ENCODE measurements at regions not wholly inside any gene's neighbourhood (a gene's known extent, or its start where the extent isn't known, plus 50 kb on each side); places are given as distances from the start of the nearest gene placed in this dataset.

DNA sequence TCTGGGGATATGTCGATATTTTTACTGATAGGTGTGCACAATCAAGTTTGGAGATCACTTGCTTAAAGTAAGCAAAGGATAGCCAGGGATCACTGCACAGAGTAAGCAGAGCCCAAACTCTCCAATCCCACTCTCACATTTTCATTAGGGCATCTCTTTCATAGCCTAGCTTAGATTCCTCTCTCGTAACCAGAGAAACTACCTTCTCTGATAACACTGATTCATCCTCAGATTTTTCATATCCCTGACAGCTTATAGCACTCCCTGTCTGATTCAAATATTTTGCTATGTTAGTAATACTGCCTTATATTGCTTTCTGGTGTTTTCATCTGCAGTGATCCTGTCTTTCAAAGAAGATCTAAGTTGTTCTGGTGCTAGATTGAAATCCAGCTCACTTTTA lies 123.7 kb downstream of the CBLL2 start:
- no peak for DNase-seq

DNA sequence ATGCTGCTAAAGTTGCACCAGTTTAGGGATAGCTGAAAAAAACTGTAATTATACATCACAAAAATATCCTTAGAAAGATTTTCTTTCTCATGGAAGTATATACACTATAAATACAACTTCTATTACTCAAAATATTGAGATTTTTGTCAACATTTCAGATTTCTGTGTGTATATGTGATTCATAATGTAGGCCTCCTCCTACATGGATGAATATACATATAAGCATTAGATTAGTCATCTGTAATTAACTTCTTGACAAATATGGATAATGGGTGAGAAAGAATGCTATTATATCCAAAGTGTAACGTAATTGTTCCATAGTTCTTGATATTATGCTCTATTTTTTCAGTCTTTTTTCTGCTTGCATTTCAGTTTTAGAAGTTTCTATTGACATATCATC lies 124.9 kb downstream of the CBLL2 start:
- DNase-seq = no peak

DNA sequence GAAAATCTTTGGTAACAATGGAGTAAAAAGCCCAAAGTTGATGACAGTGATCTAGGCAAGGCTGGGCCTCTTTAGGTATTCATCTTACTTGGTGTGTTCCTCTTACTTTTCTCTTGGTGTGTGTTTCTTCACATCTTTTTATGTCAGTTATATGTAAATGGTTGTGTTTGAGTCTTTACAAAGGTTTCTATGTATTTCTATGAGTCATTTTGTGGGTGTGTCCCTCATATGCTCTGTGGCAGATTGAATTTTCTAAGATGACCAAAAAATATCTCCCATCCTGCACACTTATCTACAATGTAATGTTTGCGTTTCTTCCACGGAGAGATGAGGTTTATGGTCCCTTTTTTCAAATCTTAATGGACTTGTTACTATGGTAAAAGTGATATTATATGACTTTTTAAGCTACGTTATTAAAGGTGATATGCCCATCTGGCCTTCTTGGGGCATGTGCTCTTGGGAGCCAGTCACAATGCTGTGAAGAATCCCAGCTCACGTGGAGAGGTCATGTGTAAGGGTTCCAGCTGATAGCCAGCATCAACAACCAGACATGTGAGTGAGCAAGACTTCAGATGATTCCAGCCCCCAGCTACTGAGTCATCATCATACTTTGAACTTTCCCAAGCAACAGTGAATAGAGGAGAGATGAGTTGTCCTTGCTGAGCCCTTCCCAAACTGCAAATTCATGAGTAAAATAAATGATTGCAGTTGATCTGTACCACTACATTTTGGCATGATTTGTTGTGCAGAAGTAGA lies 126.9 kb downstream of the CBLL2 start:
- DNase-seq = no peak

DNA sequence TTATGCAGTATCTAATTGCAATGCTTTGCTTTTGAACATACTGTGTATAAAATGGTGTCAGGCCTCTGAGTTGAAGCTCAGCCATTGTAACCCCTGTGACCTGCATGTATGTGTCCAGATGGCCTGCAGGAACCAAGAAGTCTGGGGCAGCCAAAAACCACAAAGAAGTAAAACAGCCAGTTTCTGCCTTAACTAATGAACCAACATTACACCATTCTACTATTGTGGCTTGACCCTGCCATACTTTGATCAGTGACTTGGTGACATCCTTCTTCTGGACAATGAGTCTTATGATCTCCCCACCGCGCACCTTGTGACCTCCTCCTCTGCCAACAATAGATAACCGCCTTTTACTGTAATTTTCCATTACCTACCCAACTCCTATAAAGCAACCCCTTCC lies 131.6 kb downstream of the CBLL2 start:
- no peak for DNase-seq

DNA sequence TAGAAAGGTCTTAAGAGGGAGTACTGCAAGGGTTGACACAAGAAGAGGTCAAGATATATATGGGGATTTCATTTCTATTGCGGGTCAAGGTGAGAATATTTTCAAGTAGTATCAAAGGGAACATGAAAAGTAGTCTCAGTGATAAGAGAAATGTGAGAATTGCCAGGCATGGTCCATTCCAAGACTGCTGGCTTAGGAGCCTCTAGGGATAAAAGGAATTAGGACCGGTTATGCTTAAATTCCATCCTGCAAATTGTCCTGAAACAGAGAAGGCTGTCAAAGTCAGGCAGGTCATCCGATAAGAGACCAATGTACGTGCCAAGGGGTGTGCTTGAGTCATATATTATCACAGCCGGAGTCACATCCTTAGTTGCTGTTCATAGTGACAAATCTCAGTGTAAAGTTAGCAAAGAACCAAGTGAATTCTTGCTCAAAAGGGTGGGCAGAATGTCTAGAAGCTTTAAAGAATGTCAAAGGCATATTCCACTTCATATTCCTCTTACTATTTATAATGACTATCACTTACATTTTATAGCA lies 133.6 kb downstream of the CBLL2 start:
- no peak for DNase-seq

DNA sequence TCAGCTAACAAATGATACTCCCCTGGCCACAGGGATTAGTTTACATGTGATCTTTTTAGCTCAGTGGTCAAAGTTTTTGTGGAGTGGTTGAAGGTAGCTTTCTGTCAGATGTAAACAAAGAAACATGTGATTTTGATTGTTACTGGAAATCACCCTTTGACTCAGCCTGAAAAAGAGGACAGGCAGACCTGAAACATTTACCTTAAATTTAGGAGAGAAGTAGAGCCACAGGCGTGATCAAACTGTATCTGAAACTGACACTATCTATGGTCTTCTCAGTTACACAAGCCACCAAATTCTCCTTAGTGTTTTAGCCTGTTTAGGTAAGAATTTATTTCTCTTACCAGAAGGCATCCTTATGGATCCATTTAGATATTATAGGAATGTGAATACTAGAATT lies 136.7 kb downstream of the CBLL2 start:
- DNase-seq = no peak

DNA sequence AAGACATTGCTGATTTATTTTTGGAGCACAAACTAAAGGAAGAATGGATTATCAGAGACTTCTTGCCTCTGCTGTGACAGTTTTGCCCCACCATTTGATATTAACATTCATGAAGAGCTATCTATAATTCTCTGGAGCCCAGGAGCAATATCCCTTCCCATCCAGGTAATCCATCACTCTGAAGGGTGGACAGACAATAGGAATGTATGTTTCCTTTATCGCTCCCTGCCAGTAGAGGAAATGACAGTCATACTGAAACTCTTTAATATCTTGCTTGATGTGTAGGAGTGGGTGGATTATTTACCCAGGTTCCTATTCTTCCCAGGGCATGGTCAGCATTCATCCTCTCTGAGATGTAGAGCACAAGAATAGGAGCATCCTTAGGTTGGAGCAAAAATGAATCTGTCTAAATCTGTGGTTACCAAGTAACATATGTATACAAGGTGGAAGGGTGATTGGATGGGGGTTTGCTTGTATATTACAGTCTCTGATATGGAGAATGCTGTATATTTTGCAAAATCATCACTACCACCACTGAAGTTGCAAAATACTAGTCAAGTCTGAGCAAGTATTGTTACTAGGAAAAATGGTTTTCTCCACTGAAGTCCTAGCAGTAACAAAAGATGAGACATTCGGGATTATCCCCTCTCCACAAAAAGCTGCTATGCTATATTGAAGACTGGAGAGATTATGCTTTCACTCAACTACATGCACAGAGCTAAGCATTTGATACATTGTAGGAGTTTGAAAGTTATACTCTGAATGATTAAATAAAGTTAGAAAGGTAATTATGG lies 151.6 kb downstream of the CBLL2 start:
- DNase-seq = no peak

DNA sequence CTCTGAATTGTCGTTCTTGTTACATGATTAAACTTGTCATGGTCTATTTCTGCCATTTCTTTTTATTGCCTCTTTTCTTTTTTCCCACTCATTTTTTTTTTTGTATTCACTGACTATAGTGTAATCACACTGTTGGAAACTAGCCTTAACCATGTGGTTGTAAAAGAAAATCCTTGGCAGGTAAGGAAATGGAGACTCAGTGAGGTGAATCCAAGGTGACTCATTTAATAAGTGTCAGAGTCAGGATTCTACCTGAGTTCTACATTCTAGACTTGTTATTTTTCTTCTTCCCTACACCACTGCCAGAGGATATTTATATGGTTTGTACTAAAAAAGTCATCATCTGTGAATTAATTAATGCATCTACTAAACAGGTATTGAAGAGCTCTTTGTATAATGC lies 152.2 kb downstream of the CBLL2 start:
- no peak for DNase-seq

DNA sequence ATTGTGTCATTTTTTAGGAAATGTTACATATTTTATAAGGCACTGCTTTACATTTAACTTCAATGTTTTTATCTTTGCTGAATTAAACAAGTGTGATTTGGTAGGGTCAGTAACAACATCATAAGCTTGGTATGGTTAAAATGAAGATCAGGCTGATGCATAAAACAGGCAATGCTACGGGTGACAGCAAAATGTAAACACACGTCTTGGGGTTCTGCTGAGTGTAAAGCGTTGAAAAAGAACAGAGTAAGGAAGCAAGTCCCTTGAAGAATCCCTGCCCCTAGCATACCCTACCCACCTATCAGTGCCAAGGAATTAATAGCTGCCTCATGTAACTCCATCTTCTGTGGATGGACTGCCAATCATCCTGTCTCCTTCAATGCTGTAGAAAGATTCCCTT lies 157.0 kb downstream of the CBLL2 start:
- no peak for DNase-seq

DNA sequence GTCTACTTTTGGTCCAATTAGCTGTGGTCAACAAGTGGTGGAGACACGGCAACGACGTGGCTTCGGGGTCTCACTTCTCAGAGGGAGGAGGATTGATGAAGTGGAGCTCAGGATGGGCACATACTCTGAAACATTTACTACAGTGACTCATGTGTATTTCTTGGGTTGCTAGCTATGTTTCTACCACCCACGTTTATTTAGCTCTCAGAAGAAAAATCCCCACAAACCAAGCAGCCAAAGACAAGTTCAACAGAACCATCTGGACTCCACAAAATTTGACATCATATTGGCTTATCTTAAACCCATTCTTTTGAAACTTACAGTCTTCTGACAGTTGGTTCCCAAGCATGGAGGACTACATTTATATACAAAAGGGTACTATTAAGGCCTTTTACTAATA lies 158.0 kb downstream of the CBLL2 start:
- no peak for DNase-seq

DNA sequence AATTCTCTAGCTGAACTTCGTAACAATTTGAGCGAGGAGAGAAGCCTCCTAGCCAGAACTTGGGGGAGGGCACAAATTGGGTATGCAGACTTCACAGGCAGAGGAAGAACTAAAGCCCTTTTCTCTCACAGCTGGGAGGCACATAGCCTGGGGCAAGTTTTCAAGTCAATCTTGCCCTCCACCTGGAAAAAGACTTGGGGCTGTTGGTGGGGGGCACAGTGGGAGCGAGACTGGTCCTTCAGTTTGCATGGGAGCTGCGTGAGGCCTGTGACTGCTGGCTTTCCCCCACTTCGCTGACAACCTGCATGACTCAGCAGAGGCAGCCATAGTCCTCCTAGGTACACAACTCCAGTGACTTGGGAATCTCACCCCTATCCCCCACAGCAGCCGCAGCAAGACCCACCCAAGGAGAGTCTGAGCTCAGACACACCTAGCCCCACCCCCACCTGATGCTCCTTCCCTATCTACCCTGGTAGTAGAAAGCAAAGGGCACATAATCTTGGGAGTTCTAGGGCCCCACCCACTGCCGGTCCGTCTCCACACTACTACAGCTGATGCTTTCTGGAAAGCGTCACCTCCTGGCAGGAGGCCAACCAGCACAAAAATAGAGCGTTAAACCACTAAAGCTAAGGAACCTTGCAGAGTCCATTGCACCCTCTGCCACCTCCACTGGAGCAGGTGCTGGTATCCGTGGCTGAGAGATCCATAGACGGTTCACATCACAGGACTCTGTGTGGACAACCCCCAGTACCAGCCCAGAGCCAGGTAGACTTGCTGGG lies 160.8 kb downstream of the CBLL2 start:
- DNase-seq = no peak

DNA sequence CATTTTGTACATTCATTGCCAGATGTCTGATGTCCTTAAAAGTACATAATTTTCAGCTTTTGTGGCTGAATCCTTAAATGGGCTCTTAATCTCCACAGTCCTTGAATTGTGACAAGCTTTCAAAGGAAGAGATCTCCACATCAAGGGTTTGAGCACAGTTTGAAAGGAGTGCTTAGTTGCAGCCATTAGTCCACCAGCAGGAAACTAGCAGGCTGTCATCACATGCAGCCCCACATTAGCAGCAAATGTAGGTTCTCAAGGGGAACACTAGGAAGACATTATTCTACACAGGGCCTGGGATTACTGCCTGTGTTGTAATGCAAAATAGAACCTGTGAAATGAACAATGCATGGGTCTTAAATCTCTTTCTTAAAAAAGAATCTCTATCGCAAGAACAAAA lies 173.2 kb downstream of the CBLL2 start:
- no peak for DNase-seq

DNA sequence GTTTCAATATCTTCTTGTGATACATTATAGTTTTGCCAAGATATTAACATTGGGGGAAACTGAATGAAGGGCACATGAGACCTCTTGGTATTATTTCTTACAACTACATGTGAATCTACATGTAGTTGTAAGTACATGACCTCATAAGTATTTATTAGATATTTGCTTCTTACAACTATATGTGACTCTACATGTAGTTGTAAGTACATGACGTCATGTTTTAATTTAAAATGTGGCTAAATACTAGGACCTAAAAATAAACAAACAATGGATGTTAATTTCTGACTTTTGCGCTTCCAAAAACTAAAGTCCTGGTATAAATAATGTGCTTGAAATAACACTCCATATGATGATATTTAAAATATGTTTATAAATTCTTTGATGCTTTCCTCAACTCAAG lies 190.2 kb downstream of the CBLL2 start:
- DNase-seq = no peak

DNA sequence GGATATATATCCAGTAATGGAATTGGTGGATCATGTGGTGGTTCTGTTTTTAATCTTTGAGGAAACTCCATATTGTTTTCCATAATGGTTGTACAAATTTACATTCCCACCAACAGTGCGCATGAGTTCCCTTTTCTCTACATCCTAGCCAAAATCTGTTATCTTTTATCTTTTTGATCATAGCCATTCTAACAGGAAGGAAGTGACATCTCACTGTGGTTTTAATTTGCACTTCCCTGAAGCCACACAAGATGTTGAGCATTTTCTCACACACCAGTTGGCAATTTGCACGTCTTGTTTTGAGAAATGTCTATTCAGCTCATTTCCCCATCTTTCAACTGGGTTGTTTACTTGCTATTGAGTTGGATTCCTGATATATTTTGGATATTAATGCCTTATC lies 194.9 kb downstream of the CBLL2 start:
- no peak for DNase-seq

DNA sequence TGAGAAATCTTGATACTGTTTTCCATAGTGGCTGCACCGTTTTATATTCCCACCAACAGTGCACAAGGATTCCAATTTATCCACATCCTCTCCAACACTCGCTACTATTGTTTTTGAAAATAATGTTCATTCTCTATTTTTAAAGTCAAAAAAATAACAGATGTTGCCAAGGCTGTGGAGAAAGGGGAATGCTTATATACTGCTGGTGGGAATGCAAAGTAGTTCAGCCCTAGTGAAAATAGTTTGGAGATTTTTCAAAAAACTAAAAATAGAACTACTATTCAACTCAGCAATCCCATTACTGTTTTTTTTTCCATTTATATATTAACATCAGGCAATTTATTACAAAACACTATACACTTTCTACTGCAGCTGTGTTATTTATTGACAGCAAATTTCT lies 208.7 kb downstream of the CBLL2 start:
- no peak for DNase-seq

DNA sequence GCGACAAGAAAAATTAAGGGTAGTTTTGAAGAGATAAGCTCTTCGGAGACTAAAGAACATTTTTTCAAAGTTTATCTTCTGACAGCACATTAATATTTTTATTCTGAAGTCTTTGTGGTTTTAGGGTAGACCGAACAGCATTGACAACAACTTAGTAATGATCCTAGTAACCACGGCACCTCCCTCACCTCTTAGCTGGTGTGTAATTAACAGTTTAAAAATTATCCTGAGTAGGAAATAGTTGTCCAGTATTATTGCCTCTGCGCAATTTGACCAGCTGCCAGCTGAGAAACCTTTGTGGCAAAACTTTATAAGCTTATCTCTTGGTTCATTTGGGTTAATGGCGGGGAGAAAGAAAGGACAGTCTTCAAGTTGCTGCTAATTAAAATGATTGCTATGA lies 213.6 kb downstream of the CBLL2 start:
- DNase-seq = no peak

DNA sequence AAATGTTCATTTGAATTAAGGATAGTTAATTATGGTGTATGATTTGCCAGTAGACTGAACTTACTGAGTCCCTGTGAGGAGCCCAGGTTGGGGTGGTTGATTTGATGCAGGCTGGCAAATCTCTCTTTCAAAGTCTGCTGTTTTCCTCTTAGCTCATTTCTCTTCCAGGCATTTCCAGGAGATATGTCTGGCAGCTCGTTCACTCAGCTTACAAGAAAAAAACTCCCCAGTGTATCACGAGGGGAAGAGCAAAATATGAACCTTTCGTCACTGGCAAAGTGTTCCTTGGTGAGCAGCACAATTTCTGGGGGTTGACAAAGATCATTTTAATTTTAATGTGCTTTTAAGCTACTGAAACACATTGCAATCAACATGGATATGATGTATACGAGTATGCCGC lies 244.2 kb downstream of the CBLL2 start:
- DNase-seq = no peak

DNA sequence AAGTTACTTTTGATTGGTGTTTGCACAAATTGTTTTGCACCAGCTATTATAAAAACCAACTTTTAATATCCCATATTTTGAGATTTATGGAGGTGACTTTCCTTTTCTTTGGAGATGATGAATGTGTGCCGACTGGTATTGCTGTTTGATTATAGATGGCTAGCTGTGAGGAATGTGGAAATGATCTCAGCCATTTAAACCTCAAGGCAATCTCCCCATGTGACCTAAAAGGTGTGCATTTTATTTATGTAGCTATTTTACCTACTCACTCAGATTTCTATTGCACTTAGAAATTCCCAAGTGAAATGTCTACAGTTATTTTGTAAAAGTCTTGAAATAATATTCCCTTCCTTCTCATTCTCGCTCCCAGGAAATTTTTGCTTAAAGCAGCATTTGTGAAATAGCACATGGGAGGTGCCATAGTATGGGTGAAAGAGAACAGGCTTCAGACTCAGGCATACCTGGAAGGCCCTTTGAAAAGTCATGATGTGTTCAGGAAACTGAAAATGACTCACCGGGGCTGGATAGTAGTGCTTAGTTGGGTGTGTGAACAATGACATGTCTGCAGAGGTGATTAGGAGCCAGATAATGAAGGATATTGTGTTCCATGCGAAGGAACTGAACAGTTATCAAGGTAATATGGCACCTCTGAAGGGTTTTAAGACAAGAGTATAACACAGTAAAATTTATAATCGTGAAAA lies 247.6 kb downstream of the CBLL2 start:
- DNase-seq = no peak

DNA sequence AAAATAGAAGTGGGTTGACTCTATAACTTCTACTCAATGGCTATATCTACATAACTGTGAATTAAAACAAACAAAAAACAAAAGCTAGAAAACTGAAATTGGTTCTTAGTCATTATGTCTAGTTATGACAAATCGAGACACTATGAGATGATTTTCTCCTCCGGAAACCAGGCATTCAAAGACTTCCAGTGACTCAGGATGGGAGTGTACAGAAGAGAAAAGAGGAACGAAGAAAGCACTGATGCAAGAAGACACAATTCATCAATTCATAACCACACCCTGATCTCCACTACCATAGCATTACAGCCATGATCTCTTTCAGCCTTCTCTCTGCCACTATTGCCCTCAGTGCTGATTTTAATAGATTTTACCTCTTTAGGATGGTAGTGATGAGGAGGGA lies 253.6 kb downstream of the CBLL2 start:
- DNase-seq = no peak

DNA sequence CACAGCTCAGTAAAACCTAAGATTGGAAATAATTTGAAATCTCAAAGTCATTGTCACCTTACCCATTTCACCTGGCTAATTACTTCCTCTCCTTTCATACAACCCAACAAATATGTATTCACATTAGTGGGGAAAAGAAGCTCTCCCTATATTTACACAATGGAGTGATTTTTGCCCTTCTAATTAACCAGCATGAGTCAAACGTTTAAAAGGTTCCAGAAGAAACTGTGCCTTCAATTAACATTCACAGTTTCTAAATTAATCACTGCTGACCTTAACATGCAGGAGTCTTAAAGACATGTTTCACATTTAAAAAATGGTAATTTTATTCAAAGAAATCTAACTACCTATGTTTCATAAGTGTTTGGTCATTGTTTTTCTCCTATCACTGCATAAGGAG lies 254.6 kb downstream of the CBLL2 start:
- no peak for DNase-seq

DNA sequence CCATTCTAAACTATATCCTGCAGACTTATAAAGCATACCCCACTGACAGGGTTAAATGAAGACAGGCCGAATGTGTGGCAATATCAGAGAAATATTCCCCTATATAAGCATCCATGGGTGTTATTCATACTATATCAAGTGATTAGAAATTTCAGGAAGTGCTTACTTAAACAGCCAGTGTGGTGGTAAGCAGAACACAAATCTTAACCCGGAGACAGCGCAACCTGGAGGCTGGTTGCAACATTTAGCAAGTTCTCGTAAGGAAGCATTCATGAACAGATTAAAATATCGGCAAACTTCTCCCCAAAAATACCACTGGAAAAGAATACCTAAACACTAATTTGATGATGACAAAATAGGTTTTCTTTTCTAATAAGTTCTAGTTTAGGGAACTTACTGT lies 261.2 kb downstream of the CBLL2 start:
- no peak for DNase-seq

DNA sequence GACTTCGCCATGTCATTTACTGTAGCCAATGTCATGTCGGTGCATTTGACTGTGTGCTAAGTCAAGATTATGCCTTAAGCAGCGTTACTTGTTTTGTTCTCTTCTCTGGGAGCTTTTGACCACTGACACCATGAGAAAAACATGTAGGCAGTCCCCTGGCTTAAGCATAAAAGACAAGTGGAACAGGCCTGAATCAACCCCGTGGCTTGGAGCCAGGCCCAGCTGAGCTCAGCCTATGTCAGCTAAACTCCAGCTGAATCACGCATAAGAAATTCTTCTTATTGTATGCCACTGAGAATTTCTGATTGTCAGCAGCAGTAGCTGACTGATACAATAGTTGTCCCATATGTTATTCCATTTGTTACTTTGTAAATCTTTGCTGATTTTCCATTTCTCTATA lies 261.9 kb downstream of the CBLL2 start:
- DNase-seq = no peak

DNA sequence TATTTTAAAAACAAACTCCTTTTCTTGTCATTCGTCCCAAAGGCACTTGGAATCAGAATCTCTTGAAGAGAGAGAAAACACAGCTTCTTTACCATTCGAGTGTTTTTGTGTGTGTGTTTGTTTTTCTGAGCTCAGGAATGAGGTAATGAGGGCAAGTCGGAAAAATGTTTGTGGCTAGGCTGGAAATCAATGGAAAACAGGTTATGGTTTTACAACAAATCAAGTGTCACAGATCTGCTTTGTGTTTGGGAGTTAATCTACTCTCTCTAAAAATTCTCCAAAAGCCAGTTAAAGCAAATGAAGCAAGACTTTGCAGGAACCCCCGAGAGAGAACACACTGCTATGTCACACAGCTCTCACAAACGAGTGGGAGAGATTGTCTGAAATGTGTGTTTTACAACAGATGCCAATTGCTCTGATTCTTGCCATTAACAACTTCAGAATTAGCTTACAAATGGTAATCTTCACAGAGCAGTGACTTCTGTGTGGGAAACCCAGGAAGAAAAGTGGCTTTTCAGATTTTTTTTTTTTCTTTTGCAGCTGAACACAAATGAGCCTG lies 264.1 kb downstream of the CBLL2 start:
- DNase-seq = no peak

Data from activated CD8-positive, alpha-beta memory T cell treated with anti-CD3 and anti-CD28 coated beads, Interleukin-2, amount 50 U/mL, for 4 hours (primary cell).